ENCODE measurements at regions not wholly inside any gene's neighbourhood (a gene's known extent, or its start where the extent isn't known, plus 50 kb on each side); places are given as distances from the start of the nearest gene placed in this dataset.

DNA sequence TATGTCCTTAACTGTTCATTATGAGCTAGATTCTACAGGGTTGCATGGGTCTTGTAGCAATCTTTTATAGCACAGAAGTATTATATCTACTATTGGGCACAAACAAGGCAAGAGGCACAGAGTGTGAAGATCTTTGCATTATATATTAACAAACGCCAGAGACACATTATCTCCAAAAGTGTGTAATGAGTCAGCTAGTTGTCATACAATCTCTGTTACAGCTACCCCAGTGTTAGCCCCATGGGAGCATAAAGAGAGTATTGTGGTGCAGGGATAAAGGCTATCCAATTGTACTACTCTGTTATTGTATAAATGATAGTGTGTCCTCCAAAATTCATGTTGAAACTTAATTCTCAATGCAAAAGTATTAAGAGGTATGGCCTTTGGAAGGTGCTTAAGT is 148.4 kb upstream of the RIMS1 start:
- DNase-seq = no peak
- Histone ChIP-seq H3K79me2 (ENCODE audit: insufficient read depth, low read length) (no peaks in the 10 kb centered on the region), H3K9ac (ENCODE audit: insufficient read depth, low read length, poor library complexity, severe bottlenecking) (no peak overlapping the region), H2AFZ (ENCODE audit: insufficient read depth, low read depth, low read length, poor library complexity, severe bottlenecking) (no peak overlapping the region), H4K20me1 (ENCODE audit: insufficient read depth, low read length) (no peaks in the 10 kb centered on the region), H3K36me3 (replicated peaks in 1 of 2; ENCODE audit: control insufficient read depth in 1 of 2, insufficient read depth in 2 of 2, low read length in 2 of 2) (no peaks in the 10 kb centered on the region), H3K4me2 (replicated peaks; ENCODE audit: extremely low read depth, low read length, poor library complexity, severe bottlenecking) (no peak overlapping the region), H3K4me1 (ENCODE audit: control insufficient read depth in 1 of 2, insufficient read depth in 2 of 2, low read length in 2 of 2) (no peaks in the 10 kb centered on the region), H3K27ac (ENCODE audit: low read depth in 1 of 2, low read length in 2 of 2) (no peak overlapping the region), H3K27me3 (ENCODE audit: control insufficient read depth in 2 of 2, insufficient read depth in 2 of 2, low read length in 2 of 2) (no peaks in the 10 kb centered on the region), H3K4me3 (replicated peaks in 1 of 3; ENCODE audit: low read depth in 2 of 3, low read length in 3 of 3) (no peak overlapping the region), H3K9me3 (replicated peaks in 1 of 2; ENCODE audit: control insufficient read depth in 1 of 2, insufficient read depth in 1 of 2, low read length in 2 of 2) (no peaks in the 10 kb centered on the region)
- Mint-ChIP-seq H3K4me1 (no peaks in the 10 kb centered on the region), H3K27ac (no peak overlapping the region), H3K4me3 (no peak overlapping the region), H3K36me3 (no peaks in the 10 kb centered on the region), H3K27me3 (ENCODE audit: low read depth in 3 of 3) (peaks cover 0 to 1% (median 0%) of the 10 kb centered on the region in 3 donors), H3K9me3 (no peaks in the 10 kb centered on the region)
- TF ChIP-seq, protein P1, sequence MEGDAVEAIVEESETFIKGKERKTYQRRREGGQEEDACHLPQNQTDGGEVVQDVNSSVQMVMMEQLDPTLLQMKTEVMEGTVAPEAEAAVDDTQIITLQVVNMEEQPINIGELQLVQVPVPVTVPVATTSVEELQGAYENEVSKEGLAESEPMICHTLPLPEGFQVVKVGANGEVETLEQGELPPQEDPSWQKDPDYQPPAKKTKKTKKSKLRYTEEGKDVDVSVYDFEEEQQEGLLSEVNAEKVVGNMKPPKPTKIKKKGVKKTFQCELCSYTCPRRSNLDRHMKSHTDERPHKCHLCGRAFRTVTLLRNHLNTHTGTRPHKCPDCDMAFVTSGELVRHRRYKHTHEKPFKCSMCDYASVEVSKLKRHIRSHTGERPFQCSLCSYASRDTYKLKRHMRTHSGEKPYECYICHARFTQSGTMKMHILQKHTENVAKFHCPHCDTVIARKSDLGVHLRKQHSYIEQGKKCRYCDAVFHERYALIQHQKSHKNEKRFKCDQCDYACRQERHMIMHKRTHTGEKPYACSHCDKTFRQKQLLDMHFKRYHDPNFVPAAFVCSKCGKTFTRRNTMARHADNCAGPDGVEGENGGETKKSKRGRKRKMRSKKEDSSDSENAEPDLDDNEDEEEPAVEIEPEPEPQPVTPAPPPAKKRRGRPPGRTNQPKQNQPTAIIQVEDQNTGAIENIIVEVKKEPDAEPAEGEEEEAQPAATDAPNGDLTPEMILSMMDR (IDR thresholded peaks at IDR 0.05) = no peak
- intact Hi-C loops (cut with micrococcal nuclease) = no loop called here
- WGBS (ENCODE audit: insufficient coverage) = no CpG with 5 or more reads among the region's 1 CpG

GRCh38 chr6:71745525-71745924 is 140.8 kb upstream of the RIMS1 start:
- Histone ChIP-seq H3K9ac (ENCODE audit: insufficient read depth, low read length, poor library complexity, severe bottlenecking) (no peak overlapping the region), H3K79me2 (ENCODE audit: insufficient read depth, low read length) (no peaks in the 10 kb centered on the region), H3K27me3 (ENCODE audit: control insufficient read depth in 2 of 2, insufficient read depth in 2 of 2, low read length in 2 of 2) (no peaks in the 10 kb centered on the region), H2AFZ (ENCODE audit: insufficient read depth, low read depth, low read length, poor library complexity, severe bottlenecking) (no peak overlapping the region), H3K4me3 (replicated peaks in 1 of 3; ENCODE audit: low read depth in 2 of 3, low read length in 3 of 3) (no peak overlapping the region), H3K9me3 (replicated peaks in 1 of 2; ENCODE audit: control insufficient read depth in 1 of 2, insufficient read depth in 1 of 2, low read length in 2 of 2) (no peaks in the 10 kb centered on the region), H4K20me1 (ENCODE audit: insufficient read depth, low read length) (no peaks in the 10 kb centered on the region), H3K36me3 (replicated peaks in 1 of 2; ENCODE audit: control insufficient read depth in 1 of 2, insufficient read depth in 2 of 2, low read length in 2 of 2) (no peaks in the 10 kb centered on the region), H3K27ac (ENCODE audit: low read depth in 1 of 2, low read length in 2 of 2) (no peak overlapping the region), H3K4me2 (replicated peaks; ENCODE audit: extremely low read depth, low read length, poor library complexity, severe bottlenecking) (no peak overlapping the region), H3K4me1 (ENCODE audit: control insufficient read depth in 1 of 2, insufficient read depth in 2 of 2, low read length in 2 of 2) (no peaks in the 10 kb centered on the region)
- intact Hi-C loops (cut with micrococcal nuclease) = no loop called here
- Mint-ChIP-seq H3K27ac (no peak overlapping the region), H3K4me3 (no peak overlapping the region), H3K4me1 (no peaks in the 10 kb centered on the region), H3K27me3 (ENCODE audit: low read depth in 3 of 3) (no peaks in the 10 kb centered on the region), H3K9me3 (no peaks in the 10 kb centered on the region), H3K36me3 (no peaks in the 10 kb centered on the region)
- TF ChIP-seq, protein P1 (IDR thresholded peaks at IDR 0.05) = no peak
- WGBS (ENCODE audit: insufficient coverage) = no CpG with 5 or more reads among the region's 5 CpGs
- no peak for DNase-seq

Measured in CD14-positive monocyte (primary cell).